Nephron progenitor cell (in vitro differentiated cells): ENCODE measurements at regions not wholly inside any gene's neighbourhood (a gene's known extent, or its start where the extent isn't known, plus 50 kb on each side); places are given as distances from the start of the nearest gene placed in this dataset.
A peak's percentile ranks its signal among the peaks of the same experiment; 100 is the strongest.

Experiments
- DNase-seq: peaks from one replicate; pipeline ENCODE4 v3.0.0; 2021
- H3K27ac Mint-ChIP-seq: 2 replicates; pipeline ENCODE4 v1.8.0; 2021; ENCODE audit warnings: mild to moderate bottlenecking, moderate library complexity, mixed read lengths
- H3K27me3 Mint-ChIP-seq: 2 replicates; pipeline ENCODE4 v1.8.0; 2021; ENCODE audit warnings: mild to moderate bottlenecking, low read depth, mixed read lengths; ENCODE audit not compliant: poor library complexity
- H3K36me3 Mint-ChIP-seq: 2 replicates; pipeline ENCODE4 v1.8.0; 2021; ENCODE audit warnings: low read depth, mixed read lengths
- H3K4me1 Mint-ChIP-seq: 2 replicates; pipeline ENCODE4 v1.8.0; 2021; ENCODE audit warnings: mixed read lengths
- H3K4me3 Mint-ChIP-seq: 2 replicates; pipeline ENCODE4 v1.8.0; 2021; ENCODE audit warnings: mild to moderate bottlenecking, moderate library complexity, mixed read lengths
- H3K9me3 Mint-ChIP-seq: 2 replicates; pipeline ENCODE4 v1.8.0; 2021; ENCODE audit warnings: mild to moderate bottlenecking, moderate library complexity, mixed read lengths
- CTCF ChIP-seq: fragments of 200-600 bp; sonication (generic); IDR thresholded peaks from 2 replicates; pipeline ENCODE4 v1.5.0; 2021; ENCODE audit warnings: antibody characterized with exemption

GRCh38 chr6:44679438-44680201 lies 292.1 kb downstream of the CDC5L start:
- H3K27me3 Mint-ChIP-seq = peaks cover 7% of the 10 kb centered on the region

GRCh38 chr6:44680202-44680720 lies 292.8 kb downstream of the CDC5L start:
- Mint-ChIP-seq H3K36me3 (no peaks in the 10 kb centered on the region), H3K4me3 (no peak overlapping the region), H3K9me3 (peaks cover 3% of the 10 kb centered on the region), H3K27me3 (peaks cover 7% of the 10 kb centered on the region), H3K4me1 (peaks cover 26% of the 10 kb centered on the region), H3K27ac (no peak overlapping the region)
- no peak for TF ChIP-seq CTCF
- DNase-seq = no peak

More at GRCh38 chr6:44679438-44680201, 292.1 kb downstream of the CDC5L start:
- Mint-ChIP-seq H3K4me3 (no peak overlapping the region), H3K9me3 (peaks cover 2% of the 10 kb centered on the region), H3K4me1 (peaks cover 26% of the 10 kb centered on the region), H3K36me3 (no peaks in the 10 kb centered on the region), H3K27ac (peak overlapping the region; percentile 65)
- no peak for TF ChIP-seq CTCF
- DNase-seq = no peak

GRCh38 chr6:44681761-44682160 lies 294.3 kb downstream of the CDC5L start:
- Mint-ChIP-seq H3K27me3 (peaks cover 7% of the 10 kb centered on the region), H3K4me3 (no peak overlapping the region), H3K4me1 (peaks cover 26% of the 10 kb centered on the region), H3K9me3 (peaks cover 7% of the 10 kb centered on the region), H3K27ac (no peak overlapping the region), H3K36me3 (no peaks in the 10 kb centered on the region)
- TF ChIP-seq CTCF = no peak
- DNase-seq = no peak

GRCh38 chr6:44682280-44682679 lies 294.8 kb downstream of the CDC5L start:
- Mint-ChIP-seq H3K27me3 (peaks cover 7% of the 10 kb centered on the region), H3K4me3 (no peak overlapping the region), H3K27ac (no peak overlapping the region), H3K4me1 (peaks cover 26% of the 10 kb centered on the region), H3K36me3 (peaks cover 4% of the 10 kb centered on the region), H3K9me3 (peaks cover 12% of the 10 kb centered on the region)
- no peak for DNase-seq
- TF ChIP-seq CTCF = no peak

GRCh38 chr6:44682987-44683779 lies 295.7 kb downstream of the CDC5L start:
- Mint-ChIP-seq H3K27me3 (peaks cover 7% of the 10 kb centered on the region), H3K9me3 (peaks cover 21% of the 10 kb centered on the region), H3K27ac (no peak overlapping the region), H3K4me3 (no peak overlapping the region), H3K36me3 (peaks cover 6% of the 10 kb centered on the region), H3K4me1 (peaks cover 26% of the 10 kb centered on the region)
- no peak for DNase-seq
- no peak for TF ChIP-seq CTCF
